GM21360 (cell line): ENCODE measurements at regions not wholly inside any gene's neighbourhood (a gene's known extent, or its start where the extent isn't known, plus 50 kb on each side); places are given as distances from the start of the nearest gene placed in this dataset.
A peak's percentile ranks its signal among the peaks of the same experiment; 100 is the strongest.
"Not testable (repeated sequence)": the region's sequence is repeated elsewhere in the genome, so short reads cannot be mapped to it uniquely, and the experiment has no call there.

Experiments used
- ATAC-seq: cut with Tn5 transposase; IDR thresholded peaks from one replicate; pipeline ENCODE4 v1.9.1; 2021; ENCODE audit warnings: mild to moderate bottlenecking, moderate library complexity; ENCODE audit not compliant: unreplicated experiment

- peak; percentile 90 for ATAC-seq
These were observed 381.1 kb downstream of the SEC23A start for GRCh38 chr14:38721822-38722431.

GRCh38 chr14:38718519-38718918 lies 384.5 kb downstream of the SEC23A start:
- no peak for ATAC-seq

GRCh38 chr14:38716926-38717325 lies 386.1 kb downstream of the SEC23A start:
- no peak for ATAC-seq

- no peak for ATAC-seq
These were observed 392.2 kb downstream of the SEC23A start for GRCh38 chr14:38710881-38711280.

- no peak for ATAC-seq
These were observed 392.8 kb downstream of the SEC23A start for GRCh38 chr14:38710196-38710595.

DNA sequence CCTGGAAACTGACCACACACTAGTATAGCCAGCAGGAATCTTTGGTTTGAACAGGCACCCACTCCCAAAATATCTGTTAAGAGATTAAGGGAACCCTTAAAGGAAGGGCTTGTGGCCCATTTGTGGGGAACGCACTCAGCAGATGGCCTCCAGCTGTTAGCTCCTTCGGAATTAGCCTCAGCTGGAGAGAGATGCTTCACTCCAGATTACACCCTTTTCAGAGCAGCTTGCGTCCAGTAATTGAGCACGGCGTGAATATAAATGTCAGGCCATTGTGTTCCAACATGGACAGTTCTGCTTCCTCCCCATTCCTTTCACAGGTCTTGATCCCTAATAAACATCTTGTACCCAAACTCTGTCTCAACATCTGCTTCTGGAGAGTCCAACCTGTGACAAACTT lies 397.8 kb downstream of the SEC23A start:
- ATAC-seq: no peak

GRCh38 chr14:38704220-38704619 lies 398.8 kb downstream of the SEC23A start:
- no peak for ATAC-seq

DNA sequence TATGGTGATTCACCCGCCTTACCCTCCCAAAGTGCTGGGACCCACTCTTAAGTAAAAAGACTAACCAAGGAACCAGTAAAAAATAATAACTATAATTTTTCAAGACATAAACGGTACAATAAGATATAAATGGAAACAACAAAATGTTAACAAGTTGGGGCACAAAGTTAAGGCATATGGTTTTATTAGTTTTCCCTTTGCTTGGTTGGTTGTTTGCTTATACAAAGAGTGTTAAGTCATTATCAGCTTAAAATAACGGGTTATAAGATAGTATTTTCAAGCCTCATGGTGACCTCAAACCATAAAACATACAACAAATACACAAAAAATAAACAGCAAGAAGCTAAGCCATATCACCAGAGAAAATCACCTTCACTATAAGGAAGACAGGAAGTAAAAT lies 406.1 kb downstream of the SEC23A start:
- ATAC-seq: no peak

DNA sequence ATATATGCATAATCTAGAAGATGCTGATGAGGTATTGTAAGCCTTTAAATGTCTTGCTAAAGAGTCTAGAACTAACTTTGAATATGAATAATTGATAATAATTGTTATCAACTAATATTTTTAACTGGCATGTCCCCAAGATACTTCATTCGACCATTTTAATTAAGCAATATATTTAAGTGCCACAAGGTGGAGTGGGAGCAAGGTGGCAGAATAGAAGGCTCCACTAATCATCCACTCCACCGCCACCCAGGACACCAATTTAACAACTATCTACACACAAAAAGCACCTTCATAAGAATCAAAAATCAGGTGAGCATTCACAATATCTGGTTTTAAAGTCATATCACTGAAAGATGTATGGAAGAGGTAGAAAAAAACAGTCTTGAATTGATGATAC lies 409.6 kb downstream of the SEC23A start:
- ATAC-seq: no peak

- no peak for ATAC-seq
These were observed 413.1 kb upstream of the CLEC14A start for GRCh38 chr14:38669027-38669426.

DNA sequence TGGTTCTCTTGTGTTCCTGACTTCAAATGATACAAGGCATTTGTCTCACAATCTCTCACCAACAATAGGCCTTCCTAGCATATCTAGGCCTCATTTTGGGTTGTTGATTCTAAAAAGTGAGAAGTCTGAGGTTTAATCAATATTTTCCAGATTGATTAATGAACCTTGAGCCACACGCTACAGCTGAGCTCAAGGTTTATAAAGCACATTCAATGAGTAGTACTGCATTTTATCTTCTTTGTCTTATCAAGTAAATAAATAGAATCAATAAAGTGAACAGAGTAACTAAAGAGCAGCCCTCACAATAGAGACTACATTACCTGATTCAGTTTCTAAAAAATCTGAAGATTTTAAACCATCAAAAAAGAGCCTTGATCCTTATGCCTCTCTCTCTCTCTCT lies 407.5 kb upstream of the CLEC14A start:
- no peak for ATAC-seq

DNA sequence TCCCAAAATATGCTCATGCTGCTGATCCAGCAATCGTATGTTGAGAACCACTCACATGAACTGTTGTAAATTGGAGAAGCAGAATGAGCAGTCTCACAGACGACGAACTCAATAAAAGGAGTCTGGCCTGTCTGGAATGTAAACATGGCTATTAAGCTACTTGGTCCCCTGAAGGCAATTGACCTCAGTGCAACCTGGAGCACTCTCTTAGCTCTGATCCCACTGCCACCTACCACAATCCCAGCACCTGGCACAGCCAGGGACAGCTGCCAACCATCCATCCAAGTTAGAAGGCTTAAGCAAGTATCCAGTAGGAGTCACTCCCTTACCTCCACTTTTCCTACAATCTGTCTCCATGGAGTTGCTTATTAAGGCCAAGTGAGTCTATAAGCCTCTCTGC lies 406.9 kb upstream of the CLEC14A start:
- no peak for ATAC-seq

- no peak for ATAC-seq
These were observed 390.5 kb upstream of the CLEC14A start for GRCh38 chr14:38646391-38646790.

- ATAC-seq: not testable (repeated sequence)
These were observed 379.0 kb upstream of the CLEC14A start for GRCh38 chr14:38634913-38635312.

GRCh38 chr14:38629412-38629811 lies 373.5 kb upstream of the CLEC14A start:
- no peak for ATAC-seq

GRCh38 chr14:38627163-38627562 lies 371.3 kb upstream of the CLEC14A start:
- no peak for ATAC-seq

GRCh38 chr14:38623661-38624060 lies 367.8 kb upstream of the CLEC14A start:
- no peak for ATAC-seq

DNA sequence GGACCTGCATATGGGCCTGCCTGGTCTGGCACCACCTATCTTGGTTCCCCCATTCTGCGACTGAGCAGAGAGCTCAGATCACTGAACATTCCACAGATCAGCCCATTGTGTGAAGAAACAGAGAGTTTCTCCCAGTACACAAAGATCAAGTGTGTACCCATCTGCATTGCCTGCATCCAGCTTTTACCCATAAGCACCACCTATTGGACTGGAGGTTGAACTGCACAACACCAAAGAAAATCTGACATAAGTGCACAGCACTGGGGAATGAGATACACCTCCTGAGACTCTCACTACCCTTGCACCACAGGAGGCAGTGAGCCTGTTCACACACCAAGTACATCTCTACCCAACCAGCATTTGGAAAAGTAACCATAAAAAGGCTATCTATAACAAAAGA lies 362.6 kb upstream of the CLEC14A start:
- no peak for ATAC-seq

DNA sequence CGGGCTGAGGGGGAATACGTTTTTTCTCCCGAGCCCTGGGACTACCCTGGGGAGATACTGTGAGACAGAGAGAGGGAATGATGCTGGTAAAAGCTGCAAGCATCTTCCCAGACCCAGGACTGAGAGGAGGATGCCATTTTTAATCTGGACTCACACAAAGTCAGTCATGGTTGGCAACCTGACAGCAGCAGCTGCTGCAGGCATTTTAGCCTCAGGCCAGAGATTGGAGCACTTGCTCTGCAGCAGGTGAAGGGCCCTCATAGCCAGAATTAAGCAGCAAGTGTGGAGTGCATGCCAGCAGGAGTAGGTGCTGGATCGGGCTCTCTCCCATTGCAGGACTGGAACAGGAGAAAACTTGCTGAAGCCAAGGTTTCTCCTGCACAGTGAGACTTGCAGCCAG lies 361.1 kb upstream of the CLEC14A start:
- no peak for ATAC-seq

GRCh38 chr14:38611928-38612327 lies 356.0 kb upstream of the CLEC14A start:
- no peak for ATAC-seq

DNA sequence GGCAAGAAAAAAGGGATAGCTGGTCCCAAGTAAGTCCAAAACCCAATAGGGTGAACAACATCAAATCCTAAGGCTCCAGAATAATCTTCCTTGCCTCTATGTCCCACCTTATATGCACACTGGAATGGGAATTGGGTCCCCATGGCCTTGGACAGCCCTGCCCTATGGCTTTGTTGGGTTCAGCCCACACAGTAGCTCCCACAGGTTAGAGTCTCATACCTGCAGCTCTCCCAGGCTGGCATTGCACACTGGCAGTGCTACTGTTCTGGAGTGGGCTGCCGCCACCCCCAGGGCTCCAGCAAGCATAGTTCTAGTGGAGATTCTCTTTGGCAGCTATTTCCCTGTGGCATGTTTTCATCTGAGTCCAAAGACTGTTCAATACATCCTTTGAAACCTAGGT lies 352.4 kb upstream of the CLEC14A start:
- ATAC-seq: no peak

- ATAC-seq: no peak
These were observed 349.6 kb upstream of the CLEC14A start for GRCh38 chr14:38605193-38606114.
